Endothelial cell of umbilical vein (primary cell): ENCODE measurements at regions not wholly inside any gene's neighbourhood (a gene's known extent, or its start where the extent isn't known, plus 50 kb on each side); places are given as distances from the start of the nearest gene placed in this dataset.

ENCODE experiments used
- BruUV-seq: library from RNA; stranded (reverse); fragments of 400-500 nt; replicated peaks from 2 replicates; lab custom pipeline; 2021; lab: Mats Ljungman, UMichigan
- CTCF ChIA-PET: fragments of 300-600, 350-600 bp; sonication (Branson Sonifier 250); formaldehyde crosslinking; loops from one replicate; lab custom pipeline; 2021; ENCODE audit warnings: antibody characterized with exemption, inconsistent platforms; lab: Charles Lee
- POLR2A ChIA-PET: fragments of 300-600, 350-600 bp; sonication (Branson Sonifier 250); formaldehyde crosslinking; loops from one replicate; lab custom pipeline; 2021; ENCODE audit warnings: antibody characterized with exemption, inconsistent platforms; lab: Charles Lee
- DNase-seq: peaks from one replicate; pipeline ENCODE4 v3.0.0-alpha.2; 2011; ENCODE audit warnings: low read depth, low spot score
- FAIRE-seq: peaks from 2 replicates; lab custom pipeline; 2011; peaks lifted over from hg19 to GRCh38; lab: Jason Lieb, UNC
- H2AFZ ChIP-seq: 2 replicates; pipeline ENCODE4 v1.6.0; 2012; ENCODE audit warnings: low read depth, low read length, control low read depth, inconsistent platforms
- H3K27ac ChIP-seq: 2 replicates; pipeline ENCODE4 v1.5.1; 2011; ENCODE audit warnings: low read depth, mild to moderate bottlenecking, control low read depth, low read length, moderate library complexity; ENCODE audit not compliant: insufficient read depth
- H3K27me3 ChIP-seq, 2 experiments: 2 replicates each; pipeline versions ENCODE4 v1.6.0 to v1.6.1; 2011; ENCODE audit warnings: low read length in 2 of 2, mixed read lengths in 1 of 2; ENCODE audit not compliant: control insufficient read depth in 2 of 2, insufficient read depth in 2 of 2
- H3K36me3 ChIP-seq, 2 experiments: 2 replicates in 1 of 2; 3 replicates in 1 of 2; pipeline ENCODE4 v1.5.1; 2011; ENCODE audit warnings: low read length in 2 of 2, mild to moderate bottlenecking in 1 of 2, moderate library complexity in 1 of 2; ENCODE audit not compliant: control insufficient read depth in 2 of 2, insufficient read depth in 2 of 2; ENCODE audit errors: extremely low read depth in 1 of 2
- H3K4me1 ChIP-seq: 3 replicates; pipeline ENCODE4 v1.5.1; 2011; ENCODE audit warnings: mild to moderate bottlenecking, low read length; ENCODE audit not compliant: control insufficient read depth, insufficient read depth; ENCODE audit errors: extremely low read depth
- H3K4me2 ChIP-seq: 2 replicates; pipeline ENCODE4 v1.6.1; 2011; ENCODE audit warnings: low read length, control low read depth, mixed read lengths; ENCODE audit not compliant: insufficient read depth
- H3K4me3 ChIP-seq, 3 experiments: fragments of 200-600 bp in 1 of 3; sonication (generic), shearing (Covaris generic) in 1 of 3; replicated peaks in 1 of 3; 2 replicates each; pipeline ENCODE4 v1.5.1; 2011 to 2016; ENCODE audit warnings: control low read depth in 3 of 3, low read length in 3 of 3, mild to moderate bottlenecking in 2 of 3, inconsistent platforms in 1 of 3, low read depth in 1 of 3, moderate library complexity in 1 of 3; ENCODE audit not compliant: insufficient read depth in 1 of 3
- H3K79me2 ChIP-seq: 2 replicates; pipeline ENCODE4 v1.6.0; 2012; ENCODE audit warnings: low read length, inconsistent platforms; ENCODE audit not compliant: control insufficient read depth, insufficient read depth
- H3K9ac ChIP-seq: replicated peaks from 2 replicates; pipeline ENCODE3; 2011; ENCODE audit warnings: low read length, control low read depth; ENCODE audit not compliant: insufficient read depth; ENCODE audit errors: extremely low read depth
- H3K9me1 ChIP-seq: replicated peaks from 3 replicates; pipeline ENCODE4 v1.6.0; 2011; ENCODE audit warnings: mild to moderate bottlenecking, low read length; ENCODE audit not compliant: control insufficient read depth, insufficient read depth; ENCODE audit errors: extremely low read depth
- H3K9me3 ChIP-seq: replicated peaks from 2 replicates; pipeline ENCODE4 v1.5.1; 2012; ENCODE audit warnings: low read length, inconsistent platforms; ENCODE audit not compliant: control insufficient read depth, insufficient read depth
- H4K20me1 ChIP-seq: replicated peaks from 2 replicates; pipeline ENCODE3; 2011; ENCODE audit warnings: mild to moderate bottlenecking, low read length; ENCODE audit not compliant: control insufficient read depth, insufficient read depth; ENCODE audit errors: extremely low read depth
- EZH2 ChIP-seq: IDR thresholded peaks from 2 replicates; pipeline ENCODE4 v1.6.1; 2012; ENCODE audit warnings: borderline replicate concordance, low read depth, mild to moderate bottlenecking, moderate library complexity, low read length, inconsistent platforms; ENCODE audit not compliant: severe bottlenecking
- FOS ChIP-seq: IDR thresholded peaks from 2 replicates; pipeline ENCODE4 v1.6.1; 2011; ENCODE audit warnings: mild to moderate bottlenecking, low read length, moderate library complexity, borderline replicate concordance; ENCODE audit not compliant: insufficient read depth
- GATA2 ChIP-seq: IDR thresholded peaks from 2 replicates; pipeline ENCODE4 v1.7.0; 2011; ENCODE audit warnings: low read depth, mild to moderate bottlenecking, moderate library complexity, mixed read lengths, low read length; ENCODE audit not compliant: insufficient read length, insufficient read depth
- JUN ChIP-seq: IDR thresholded peaks from 2 replicates; pipeline ENCODE4 v1.6.1; 2011; ENCODE audit warnings: borderline replicate concordance, low read depth; ENCODE audit not compliant: insufficient read length, insufficient read depth
- MAX ChIP-seq: IDR thresholded peaks from 2 replicates; pipeline ENCODE4 v1.6.1; 2011; ENCODE audit not compliant: insufficient read depth, insufficient read length
- MYC ChIP-seq: IDR thresholded peaks from one replicate; pipeline ENCODE4 v1.6.1; 2011; ENCODE audit warnings: mild to moderate bottlenecking, low read depth, low read length
- dilution Hi-C: fragments of 300-500 bp; cut with MboI; formaldehyde crosslinking; loops from one replicate; pipeline ENCODE4 v1.15.0; 2019; ENCODE audit warnings: low sequenced_read_pairs; ENCODE audit not compliant: extremely low pct_ligation_motif_present
- intact Hi-C: fragments of 100-400 bp; cut with micrococcal nuclease; formaldehyde crosslinking; loops from one replicate; pipeline ENCODE4 v1.10.0; 2022

- no peaks in the 10 kb centered on the region for H3K36me3 ChIP-seq
- TF ChIP-seq EZH2 (no peak), MYC (no peak), MAX (no peak), GATA2 (no peak)
- H4K20me1 ChIP-seq = no peaks in the 10 kb centered on the region
- BruUV-seq = no TSS peak
- FAIRE-seq (peak; percentile 72), DNase-seq (peak; percentile 85)
- peak overlapping the region; percentile 49 for H3K27ac ChIP-seq
- intact Hi-C loops (no loop called here), dilution Hi-C loops (no loop called here)
- H3K4me2 ChIP-seq = peak overlapping the region; percentile 1
- H3K9me3 ChIP-seq = no peaks in the 10 kb centered on the region
- no peak overlapping the region for H3K4me3 ChIP-seq
- no peaks in the 10 kb centered on the region for H3K79me2 ChIP-seq
- H2AFZ ChIP-seq = peak overlapping the region; percentile 83
- H3K9me1 ChIP-seq = no peaks in the 10 kb centered on the region
- no peaks in the 10 kb centered on the region for H3K27me3 ChIP-seq
- POLR2A ChIA-PET = no interaction called here
- peaks cover 44% of the 10 kb centered on the region for H3K4me1 ChIP-seq
- CTCF ChIA-PET = interaction anchor here (1.0 kb wide), 1 partner anchor 66 kb away, joined by 3 read pairs; no protein-coding TSS in a partner anchor
- no peak overlapping the region for H3K9ac ChIP-seq
Observed at GRCh38 chr12:28938581-28939235, 210.4 kb upstream of the FAR2 start.

- Histone ChIP-seq H3K36me3 (no peaks in the 10 kb centered on the region), H3K4me3 (no peak overlapping the region), H3K79me2 (no peaks in the 10 kb centered on the region), H3K27me3 (no peaks in the 10 kb centered on the region), H4K20me1 (no peaks in the 10 kb centered on the region), H3K4me2 (peak overlapping the region; percentile 41), H3K27ac (peak overlapping the region; percentile 49), H3K9me1 (no peaks in the 10 kb centered on the region), H3K9me3 (no peaks in the 10 kb centered on the region), H2AFZ (peak overlapping the region; percentile 83), H3K4me1 (peaks cover 37% of the 10 kb centered on the region), H3K9ac (no peak overlapping the region)
- no TSS peak for BruUV-seq
- ChIA-PET CTCF (interaction anchor here (1.0 kb wide), 1 partner anchor 67 kb away, joined by 3 read pairs; no protein-coding TSS in a partner anchor), POLR2A (no interaction called here)
- DNase-seq (peak; percentile 41), FAIRE-seq (no peak)
- intact Hi-C loops = no loop called here
- dilution Hi-C loops = no loop called here
- peak; percentile 42 for TF ChIP-seq FOS
- no peak for TF ChIP-seq JUN
Observed at GRCh38 chr12:28939427-28939826, 209.7 kb upstream of the FAR2 start.
